Esophagus muscularis mucosa (tissue), 3 donors: ENCODE measurements at regions not wholly inside any gene's neighbourhood (a gene's known extent, or its start where the extent isn't known, plus 50 kb on each side); places are given as distances from the start of the nearest gene placed in this dataset.

Experiments
- CTCF ChIP-seq, 3 experiments: fragments of 200-600 bp in 2 of 3; fragments of 450-650 bp in 1 of 3; sonication (generic) in 2 of 3; IDR thresholded peaks; one replicate each; pipeline ENCODE4 v1.5.1; 2017 to 2019; ENCODE audit warnings: antibody characterized with exemption in 3 of 3, mild to moderate bottlenecking in 2 of 3, moderate library complexity in 1 of 3
- POLR2A ChIP-seq: fragments of 450-650 bp; IDR thresholded peaks from one replicate; pipeline ENCODE4 v1.6.1; 2017; ENCODE audit warnings: antibody characterized with exemption, moderate library complexity, mild to moderate bottlenecking, low read depth

DNA sequence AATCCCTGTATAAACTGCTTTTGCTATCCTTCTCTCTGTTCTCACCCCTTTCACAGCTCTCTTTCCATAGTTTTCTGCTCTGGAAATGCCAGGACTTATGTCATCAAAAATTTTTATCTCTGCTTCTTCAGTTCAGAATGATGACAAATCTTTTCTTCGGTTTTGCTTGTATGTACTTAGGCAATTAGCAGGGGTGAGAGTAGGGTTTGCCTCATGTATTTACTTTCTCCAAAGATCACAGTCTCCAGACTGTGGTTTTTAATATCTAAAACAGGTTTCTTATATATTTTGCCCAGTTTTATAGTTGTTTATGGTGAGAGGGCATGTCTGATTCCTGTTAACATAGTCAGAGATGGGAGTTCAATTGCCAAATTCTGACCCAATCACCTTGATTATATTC lies 235.4 kb upstream of the LYPLAL1 start:
- no peak for TF ChIP-seq POLR2A
- no peak for TF ChIP-seq CTCF (IDR thresholded peaks at IDR 0.05)
